GM21360 (cell line): ENCODE measurements at regions not wholly inside any gene's neighbourhood (a gene's known extent, or its start where the extent isn't known, plus 50 kb on each side); places are given as distances from the start of the nearest gene placed in this dataset.

ENCODE experiments used
- ATAC-seq: cut with Tn5 transposase; IDR thresholded peaks from one replicate; pipeline ENCODE4 v1.9.1; 2021; ENCODE audit warnings: mild to moderate bottlenecking, moderate library complexity; ENCODE audit not compliant: unreplicated experiment

GRCh38 chr15:66832664-66833063, 130.6 kb downstream of the SMAD6 start:
- no peak for ATAC-seq

DNA sequence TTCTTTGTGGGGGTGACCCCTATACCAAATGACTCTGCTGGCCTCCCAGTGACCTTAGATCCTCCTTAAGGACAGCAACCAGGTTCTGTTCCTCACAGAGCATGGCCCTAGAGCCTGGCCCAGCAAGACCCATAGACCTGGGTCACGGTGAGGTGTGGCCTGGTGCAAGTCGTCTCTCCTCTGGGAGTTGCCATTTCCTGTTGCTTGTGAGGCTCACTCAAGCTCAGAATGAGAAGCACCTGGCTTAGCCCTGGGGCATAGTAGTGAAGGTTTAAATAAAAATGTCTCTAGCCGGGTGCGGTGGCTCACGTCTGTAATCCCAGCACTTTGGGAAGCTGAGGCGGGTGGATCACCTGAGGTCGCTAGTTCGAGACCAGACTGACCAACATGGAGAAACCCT, 131.3 kb downstream of the SMAD6 start:
- no peak for ATAC-seq

DNA sequence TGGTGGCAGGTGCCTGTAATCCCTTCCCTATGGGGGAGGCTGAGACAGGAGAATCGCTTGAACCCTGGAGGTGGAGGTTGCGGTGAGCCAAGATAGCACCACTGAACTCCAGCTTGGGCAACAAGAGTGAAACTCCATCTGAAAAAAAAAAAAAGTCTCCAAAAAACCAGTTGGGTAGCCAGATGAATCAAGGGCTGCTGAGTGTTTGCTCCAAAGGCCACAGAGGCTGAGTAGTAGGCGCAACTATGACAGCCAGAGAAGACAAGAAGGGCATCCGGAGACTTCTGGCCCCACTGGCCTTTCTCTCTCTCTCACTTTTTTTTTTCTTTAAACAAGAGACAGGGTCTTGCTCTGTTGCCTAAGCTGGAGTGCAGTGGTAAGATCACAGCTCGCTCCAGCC, 131.8 kb downstream of the SMAD6 start:
- ATAC-seq, result no peak

DNA sequence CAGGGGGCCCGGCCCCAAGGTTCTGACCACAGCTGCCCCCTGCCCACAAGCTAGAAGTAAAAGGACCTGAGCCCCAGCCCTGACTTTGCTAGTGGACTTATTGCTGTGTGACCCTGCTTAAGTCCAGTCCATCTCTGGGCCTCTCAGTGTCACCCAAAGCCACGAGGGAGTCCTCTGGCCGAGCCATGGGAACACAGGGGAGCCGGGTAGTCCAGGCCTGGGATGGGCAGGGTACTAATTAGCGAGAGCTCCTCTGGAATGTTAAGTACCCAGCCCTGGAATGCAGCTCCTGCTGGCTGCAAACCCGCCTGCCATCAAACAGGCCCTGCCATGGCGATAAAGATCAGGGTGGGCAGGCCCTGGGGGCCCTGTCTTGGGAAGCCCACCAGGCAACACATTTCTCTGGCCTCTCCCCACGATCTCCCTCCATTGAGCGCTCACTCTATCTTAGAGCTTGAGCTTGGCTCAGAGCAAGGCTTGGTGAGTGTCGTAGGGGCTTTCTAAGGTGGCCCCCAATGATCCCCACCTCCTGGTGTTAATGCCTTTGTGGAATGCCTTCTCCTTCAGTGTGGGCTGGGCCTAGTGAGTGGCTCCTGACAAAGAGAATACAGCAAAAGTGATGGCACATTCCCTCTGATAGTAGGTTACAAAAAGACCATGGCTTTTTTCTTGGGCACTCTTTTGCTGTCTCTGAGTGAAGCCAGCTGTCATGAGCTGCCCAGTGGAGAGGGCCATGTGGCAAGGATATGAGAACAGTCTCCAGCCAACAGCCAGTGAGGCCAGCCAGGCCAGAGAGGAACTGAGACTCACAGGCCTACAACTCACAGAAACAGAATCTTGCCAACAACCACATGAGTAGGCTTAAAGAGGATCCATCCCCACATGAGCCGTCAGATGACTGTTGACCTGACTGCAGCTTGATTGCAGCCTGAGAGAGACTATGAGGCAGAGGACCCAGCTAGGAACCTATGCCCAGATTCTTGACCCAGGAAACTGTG, 133.1 kb downstream of the SMAD6 start:
- ATAC-seq, result no peak

DNA sequence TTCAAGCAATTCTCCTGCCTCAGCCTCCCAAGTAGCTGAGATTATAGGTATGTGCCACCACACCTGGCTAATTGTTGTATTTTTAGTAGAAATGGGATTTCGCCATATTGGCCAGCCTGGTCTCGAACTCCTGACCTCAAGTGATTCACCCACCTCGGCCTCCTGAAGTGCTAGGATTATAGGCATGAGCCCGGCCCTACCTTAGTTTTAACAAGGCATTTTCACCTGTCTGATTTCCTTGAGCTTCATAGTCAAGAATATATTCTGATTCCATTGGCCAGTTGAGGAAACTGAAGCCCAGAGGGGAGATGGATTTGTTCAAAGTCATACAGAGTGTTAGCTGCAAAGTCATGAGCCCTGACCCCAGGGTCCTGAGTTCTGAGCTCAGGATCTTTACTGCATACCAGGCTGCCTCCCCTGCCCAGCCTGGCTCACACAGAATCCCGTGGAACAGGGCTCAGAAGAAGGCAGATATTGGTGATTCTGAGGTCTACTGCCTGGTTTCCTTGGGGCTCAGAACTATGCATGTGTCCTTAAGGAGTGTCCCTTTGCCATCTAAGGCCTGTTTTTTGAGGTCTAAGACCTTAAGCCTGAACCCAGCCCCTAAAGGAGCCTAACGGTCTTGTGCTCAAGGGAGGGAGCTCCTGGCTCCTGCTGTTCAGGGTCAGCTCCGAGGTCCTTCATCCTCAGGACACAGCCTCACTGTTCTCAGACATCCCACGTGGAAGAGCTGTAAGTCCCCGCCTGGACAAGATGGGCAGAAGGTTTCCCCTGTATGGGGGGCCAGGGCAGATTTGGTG, 134.4 kb downstream of the SMAD6 start:
- no peak for ATAC-seq

GRCh38 chr15:66838202-66838601, 136.2 kb downstream of the SMAD6 start:
- no peak for ATAC-seq

DNA sequence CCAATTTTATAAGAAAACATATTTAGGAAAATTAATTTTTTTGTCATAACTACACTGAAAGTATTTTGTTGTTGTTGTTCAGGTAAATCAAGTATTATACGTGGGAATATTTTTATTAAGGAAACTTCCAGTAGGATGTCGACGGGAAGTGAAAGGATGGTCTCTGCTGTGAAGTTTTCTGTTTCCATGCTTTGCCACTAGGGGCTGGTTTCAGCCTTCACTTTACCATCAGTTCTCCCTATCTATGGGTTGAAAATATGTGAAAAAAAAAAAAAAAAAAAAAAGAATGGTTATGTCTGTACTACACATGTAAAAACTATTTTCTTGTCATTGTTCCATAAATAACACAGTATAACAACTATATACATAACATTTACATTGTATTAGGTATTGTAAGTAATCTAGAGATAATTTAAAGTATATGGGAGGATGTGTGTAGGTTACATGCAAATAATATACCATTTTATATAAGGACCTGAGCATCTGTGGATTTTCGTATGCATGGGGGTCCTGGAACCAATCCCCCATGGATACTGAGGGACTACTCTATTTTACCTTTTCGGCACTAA, 136.7 kb downstream of the SMAD6 start:
- no peak for ATAC-seq

DNA sequence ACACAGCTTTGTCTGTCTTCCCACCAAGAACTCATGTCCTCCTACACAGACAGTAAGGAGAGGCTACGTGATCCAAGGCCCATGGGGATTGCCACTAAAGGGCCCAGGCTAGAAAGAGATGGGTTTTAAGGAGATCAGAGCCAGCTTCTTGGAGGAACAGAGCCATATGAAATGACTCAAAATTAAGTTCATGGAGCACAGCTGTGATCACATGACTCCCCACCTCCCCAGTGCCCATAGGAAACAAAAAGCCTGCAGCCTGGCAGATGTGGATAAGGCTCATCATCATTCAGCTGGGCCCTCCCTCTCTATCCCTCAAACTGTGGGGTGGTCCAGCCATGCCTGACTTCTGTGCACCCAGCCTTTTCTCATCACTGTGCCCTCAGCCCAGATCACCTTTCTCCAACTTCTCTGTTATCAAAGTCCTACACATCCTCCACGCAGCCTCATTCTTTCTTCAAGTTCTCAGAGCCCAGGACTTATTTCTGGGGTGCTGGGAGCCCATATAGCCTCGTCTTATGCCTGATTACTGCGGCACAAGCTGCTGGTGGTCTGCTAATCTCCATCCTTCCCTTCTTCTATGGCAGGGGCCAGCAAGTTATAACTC, 137.6 kb downstream of the SMAD6 start:
- ATAC-seq, result no peak

DNA sequence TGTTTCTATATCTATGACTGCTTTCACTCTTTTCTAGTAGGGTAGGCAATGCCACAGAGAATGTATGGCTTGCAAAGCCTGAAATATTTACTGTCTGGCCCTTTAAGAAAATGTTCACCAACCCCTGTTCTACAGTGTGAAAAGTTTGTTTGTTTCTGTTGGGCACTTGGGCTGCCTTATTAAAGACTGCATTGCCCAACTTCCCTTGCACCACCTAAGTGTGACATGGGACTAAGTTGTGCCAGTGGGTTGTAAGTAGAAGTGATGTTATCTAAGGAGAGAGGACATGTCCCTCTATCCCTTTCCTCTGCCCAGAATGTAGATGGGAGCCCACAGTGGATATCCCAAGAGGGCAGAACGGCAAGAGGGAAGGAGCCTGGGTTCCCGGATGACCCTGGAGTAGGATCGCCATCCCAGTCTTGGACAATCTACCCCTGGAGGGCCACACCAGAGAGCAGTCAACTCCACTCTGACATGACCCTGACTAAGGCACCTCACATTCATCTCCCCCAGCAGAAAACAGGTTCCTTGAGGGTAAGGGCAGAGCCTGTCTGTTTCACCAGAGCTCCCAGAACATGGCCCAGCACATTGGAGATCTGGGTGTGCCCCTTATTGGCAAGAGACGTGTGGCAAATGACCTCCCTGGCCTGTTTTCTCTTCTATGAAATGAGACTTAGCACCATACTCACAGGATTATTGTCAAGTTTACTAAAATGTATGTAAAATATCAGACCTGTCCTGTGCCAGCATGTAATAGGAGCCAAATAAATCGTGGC, 138.8 kb downstream of the SMAD6 start:
- no peak for ATAC-seq

- ATAC-seq, result no peak
These were observed 140.1 kb downstream of the SMAD6 start for GRCh38 chr15:66841953-66842681.

DNA sequence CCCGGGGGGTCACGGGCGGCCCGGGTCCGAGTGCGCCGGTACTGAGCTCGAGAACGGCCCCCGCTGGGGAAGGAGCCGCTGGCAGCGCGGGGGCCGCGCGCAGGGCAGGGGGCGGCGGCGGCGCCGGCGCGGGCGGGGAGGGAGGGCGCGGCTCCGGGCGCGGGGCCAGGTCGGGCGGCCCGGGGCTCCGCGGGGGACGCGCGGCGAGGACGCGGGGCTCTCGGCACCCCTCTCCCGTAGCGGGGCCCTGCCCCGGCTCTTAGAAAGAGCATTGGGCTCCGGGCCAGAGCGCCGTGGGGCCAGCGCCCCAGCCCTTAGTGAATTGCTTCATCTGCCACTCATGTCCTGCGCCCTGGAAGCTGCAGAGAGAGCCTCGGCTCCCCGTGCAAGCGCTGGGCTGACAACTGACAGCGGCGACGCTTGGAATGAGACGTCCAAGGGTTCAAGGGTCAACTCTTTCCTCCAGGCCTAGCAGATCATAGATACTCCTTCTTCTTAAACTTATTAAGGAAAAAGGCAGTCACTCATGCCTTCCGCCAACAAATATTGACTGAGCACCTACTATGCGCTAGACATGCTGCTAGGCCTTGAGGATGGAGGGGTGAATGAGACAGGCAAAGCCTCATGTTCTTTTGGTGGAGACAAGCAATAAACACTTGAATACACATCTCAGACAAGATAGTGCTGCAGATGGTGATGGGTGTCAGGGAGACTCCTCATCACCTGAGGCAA, 140.8 kb downstream of the SMAD6 start:
- ATAC-seq, result no peak

DNA sequence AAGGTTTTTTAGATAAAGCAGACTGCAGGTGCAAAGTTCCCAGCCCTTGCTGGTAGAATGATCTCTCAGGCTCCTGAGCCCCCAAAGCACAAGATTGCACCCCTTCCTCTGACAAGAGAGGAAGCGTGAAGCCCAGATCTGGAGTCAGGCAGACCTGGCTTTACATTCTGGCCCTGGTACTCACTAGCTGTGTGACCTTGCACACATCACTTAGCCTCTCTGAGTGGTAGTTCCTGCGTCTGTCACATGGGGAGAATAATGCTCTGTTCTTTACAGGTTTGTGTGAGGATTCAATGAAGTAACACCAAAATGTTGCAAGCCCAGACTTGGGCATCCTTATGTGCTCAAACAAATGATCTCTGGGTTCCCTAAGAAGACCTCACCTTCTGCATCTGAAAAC, 141.5 kb downstream of the SMAD6 start:
- ATAC-seq, result no peak

DNA sequence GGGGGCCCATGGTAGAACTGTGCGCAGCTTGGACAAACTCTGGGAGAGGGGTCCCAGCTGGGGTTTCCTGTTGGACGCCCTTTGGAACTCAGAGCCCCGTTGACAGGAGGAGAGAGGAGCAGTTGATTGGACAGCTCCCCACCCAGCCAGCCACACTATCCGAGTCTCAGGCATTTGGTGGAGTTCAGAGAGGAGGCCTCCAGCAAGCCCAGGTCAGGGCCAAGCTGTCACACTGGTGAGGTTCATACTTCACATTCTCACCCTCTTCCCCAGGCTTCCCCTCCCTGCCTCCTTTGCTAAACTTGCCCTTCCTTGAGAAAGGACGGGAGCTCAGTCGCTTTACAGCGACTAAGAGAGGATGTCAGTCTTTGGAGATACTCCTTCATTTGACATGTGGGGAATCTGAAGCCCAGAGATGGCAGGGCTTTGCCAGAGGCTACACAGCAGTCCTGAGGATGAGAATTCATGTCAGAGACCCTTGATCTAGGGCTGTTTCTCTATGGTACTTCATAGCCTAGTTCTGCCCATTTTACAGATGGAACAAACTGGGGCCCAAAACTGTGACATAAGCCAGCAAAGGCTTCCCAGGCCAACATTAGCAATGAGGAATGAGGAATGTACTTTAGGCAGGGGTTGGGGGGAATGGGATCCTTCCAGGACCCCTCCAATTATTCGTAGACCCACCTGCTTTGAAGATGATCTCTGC, 142.2 kb downstream of the SMAD6 start:
- ATAC-seq, result no peak

GRCh38 chr15:66844747-66845145, 142.7 kb downstream of the SMAD6 start:
- ATAC-seq, result no peak

DNA sequence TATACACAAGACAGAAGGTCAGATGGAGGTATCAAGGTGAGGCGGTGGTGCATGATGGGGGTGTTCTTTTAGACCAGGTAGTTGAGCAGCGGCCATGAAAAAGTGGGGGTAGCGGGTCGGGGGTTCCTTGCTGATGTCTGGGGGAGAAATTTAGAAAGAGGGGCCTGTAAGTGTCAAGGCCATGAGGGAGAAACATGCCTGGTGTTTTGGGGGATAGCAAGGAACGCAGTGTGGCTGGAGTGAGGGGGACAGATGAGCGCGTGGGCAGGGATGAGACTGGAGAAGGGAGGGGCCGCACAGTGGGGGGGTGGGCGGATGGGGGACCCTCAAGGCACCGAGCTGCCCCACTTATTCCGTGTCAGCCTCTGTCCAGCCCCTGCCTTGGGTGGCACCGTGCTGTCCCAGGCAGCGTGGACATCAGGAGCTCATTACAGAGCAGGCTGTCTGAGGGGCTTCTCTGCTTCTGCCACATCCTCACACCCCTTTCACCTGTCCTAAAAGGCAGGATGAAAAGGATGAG, 143.3 kb downstream of the SMAD6 start:
- ATAC-seq, result no peak

- no peak for ATAC-seq
These were observed 144.0 kb downstream of the SMAD6 start for GRCh38 chr15:66846031-66846430.

DNA sequence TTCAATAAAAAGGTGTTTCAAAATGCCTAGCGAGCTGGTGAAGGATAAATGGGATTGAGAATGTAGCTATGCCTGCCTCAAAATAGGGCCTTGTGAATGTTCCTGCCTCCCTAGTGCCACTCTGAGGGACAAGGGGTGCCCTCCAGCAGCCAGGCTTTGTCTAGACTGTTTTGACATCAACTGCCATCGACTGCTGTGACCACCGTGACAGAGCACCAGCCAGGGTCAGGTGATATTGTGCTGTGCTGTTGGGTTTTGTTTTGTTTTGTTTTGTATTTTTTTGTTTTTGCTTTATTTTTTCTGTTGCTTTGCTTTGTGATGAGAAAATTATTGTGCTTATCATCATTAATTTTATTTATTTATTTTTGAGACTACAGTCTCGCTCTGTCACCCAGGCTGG, 144.8 kb downstream of the SMAD6 start:
- no peak for ATAC-seq

DNA sequence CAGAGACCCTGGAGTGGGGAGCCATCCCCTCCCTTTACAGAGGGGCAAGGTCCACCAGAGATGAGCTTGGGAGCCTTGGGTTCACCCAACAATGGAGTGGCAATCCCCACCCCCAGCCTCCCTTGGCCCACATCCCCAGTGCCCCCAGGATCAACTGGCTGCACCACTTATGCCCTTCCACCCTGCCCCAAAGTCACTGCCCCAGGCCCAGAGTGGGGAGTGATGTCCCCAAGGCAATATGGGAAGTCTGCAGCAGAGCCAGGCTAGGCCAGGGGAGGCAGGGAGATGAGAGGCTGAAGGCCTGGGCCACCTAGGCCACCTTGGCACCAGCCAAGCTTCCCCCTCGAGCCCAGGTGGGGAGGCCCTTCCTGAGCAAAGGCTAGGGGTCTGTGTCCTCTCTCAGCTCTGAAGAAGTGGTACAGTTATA, 145.5 kb downstream of the SMAD6 start:
- no peak for ATAC-seq
